IMR-90 (cell line): ENCODE measurements at regions not wholly inside any gene's neighbourhood (a gene's known extent, or its start where the extent isn't known, plus 50 kb on each side); places are given as distances from the start of the nearest gene placed in this dataset.

Experiments
- ATAC-seq: fragments of 200-7000 bp; cut with Tn5 transposase; 2 replicates; pipeline ENCODE4 v1.9.1; 2020; ENCODE audit warnings: low read depth, mild to moderate bottlenecking, moderate library complexity
- BruUV-seq: library from RNA; stranded (reverse); fragments of 400-500 nt; replicated peaks from 2 replicates; lab custom pipeline; 2021; lab: Mats Ljungman, UMichigan
- CTCF ChIA-PET: fragments of 300-600 bp; formaldehyde crosslinking; extraction: SDS; loops from one replicate; lab custom pipeline; 2021; ENCODE audit warnings: antibody characterized with exemption; lab: Yijun Ruan, JAX
- POLR2A ChIA-PET: fragments of 300-600 bp; sonication (Branson Sonifier 250); formaldehyde crosslinking; loops from one replicate; lab custom pipeline; 2022; ENCODE audit warnings: antibody characterized with exemption; ENCODE audit not compliant: unreplicated experiment; lab: Charles Lee
- DNase-seq: peaks from one replicate; pipeline ENCODE4 v3.0.0; 2013
- H2AFZ ChIP-seq: replicated peaks from 2 replicates; pipeline ENCODE3; 2013; ENCODE audit warnings: low read length, mild to moderate bottlenecking; ENCODE audit not compliant: poor library complexity
- H2AK5ac ChIP-seq: 2 replicates; pipeline ENCODE4 v1.6.1; 2013; ENCODE audit warnings: low read depth, low read length, inconsistent platforms
- H2AK9ac ChIP-seq: replicated peaks from 2 replicates; pipeline ENCODE3; 2013; ENCODE audit warnings: mild to moderate bottlenecking, low read depth, low read length, moderate library complexity; ENCODE audit not compliant: poor library complexity
- H2BK120ac ChIP-seq: 2 replicates; pipeline ENCODE4 v1.6.1; 2013; ENCODE audit warnings: low read depth, low read length, inconsistent platforms
- H2BK15ac ChIP-seq: 3 replicates; pipeline ENCODE4 v1.6.1; 2013; ENCODE audit warnings: low read depth, low read length, inconsistent platforms
- H2BK20ac ChIP-seq: 2 replicates; pipeline ENCODE4 v1.6.1; 2013; ENCODE audit warnings: low read depth, mild to moderate bottlenecking, inconsistent platforms, low read length, moderate library complexity
- H2BK5ac ChIP-seq: 2 replicates; pipeline ENCODE4 v1.6.1; 2013; ENCODE audit warnings: mild to moderate bottlenecking, low read depth, low read length, inconsistent platforms; ENCODE audit not compliant: poor library complexity, severe bottlenecking
- H3K14ac ChIP-seq: replicated peaks from 2 replicates; pipeline ENCODE4 v1.6.1; 2013; ENCODE audit warnings: low read depth, low read length, inconsistent platforms
- H3K18ac ChIP-seq: 2 replicates; pipeline ENCODE4 v1.6.1; 2013; ENCODE audit warnings: low read depth, low read length, control low read depth
- H3K23ac ChIP-seq: 2 replicates; pipeline ENCODE4 v1.6.1; 2013; ENCODE audit warnings: low read depth, low read length, inconsistent platforms
- H3K27ac ChIP-seq: 2 replicates; pipeline ENCODE4 v1.5.1; 2013; ENCODE audit warnings: mild to moderate bottlenecking, control low read depth, low read length; ENCODE audit not compliant: insufficient read depth
- H3K27me3 ChIP-seq: 2 replicates; pipeline ENCODE4 v1.6.1; 2013; ENCODE audit warnings: low read length; ENCODE audit not compliant: control insufficient read depth, insufficient read depth
- H3K36me3 ChIP-seq: 2 replicates; pipeline ENCODE4 v1.6.1; 2013; ENCODE audit warnings: low read length, mixed read lengths; ENCODE audit not compliant: control insufficient read depth, insufficient read depth
- H3K4ac ChIP-seq: 2 replicates; pipeline ENCODE4 v1.6.1; 2013; ENCODE audit warnings: low read depth, low read length, inconsistent platforms
- H3K4me1 ChIP-seq: 2 replicates; pipeline ENCODE4 v1.6.1; 2013; ENCODE audit warnings: low read length, mixed read lengths; ENCODE audit not compliant: control insufficient read depth, insufficient read depth
- H3K4me2 ChIP-seq: 2 replicates; pipeline ENCODE4 v1.6.1; 2013; ENCODE audit warnings: low read depth, mild to moderate bottlenecking, control low read depth, low read length, moderate library complexity
- H3K4me3 ChIP-seq: 2 replicates; pipeline ENCODE4 v1.5.1; 2013; ENCODE audit warnings: low read depth, mild to moderate bottlenecking, control low read depth, low read length, moderate library complexity; ENCODE audit not compliant: insufficient read depth
- H3K56ac ChIP-seq: 2 replicates; pipeline ENCODE4 v1.6.1; 2013; ENCODE audit warnings: low read length, inconsistent platforms; ENCODE audit not compliant: insufficient read depth; ENCODE audit errors: extremely low read depth
- H3K79me1 ChIP-seq, 2 experiments: 2 replicates each; pipeline ENCODE4 v1.6.1; 2013; ENCODE audit warnings: low read length in 2 of 2, inconsistent platforms in 1 of 2, low read depth in 1 of 2
- H3K9ac ChIP-seq: 2 replicates; pipeline ENCODE4 v1.6.1; 2013; ENCODE audit warnings: low read depth, low read length, control low read depth
- H3K9me1 ChIP-seq: 2 replicates; pipeline ENCODE4 v1.6.1; 2013; ENCODE audit warnings: low read length, inconsistent platforms; ENCODE audit not compliant: insufficient read depth
- H3K9me3 ChIP-seq: 2 replicates; pipeline ENCODE4 v1.6.1; 2013; ENCODE audit warnings: low read length; ENCODE audit not compliant: control insufficient read depth, insufficient read depth
- H4K20me1 ChIP-seq: 2 replicates; pipeline ENCODE4 v1.6.1; 2013; ENCODE audit warnings: low read length, inconsistent platforms; ENCODE audit not compliant: insufficient read depth
- H4K5ac ChIP-seq: 2 replicates; pipeline ENCODE4 v1.6.1; 2013; ENCODE audit warnings: mild to moderate bottlenecking, low read depth, low read length, control low read depth
- H4K8ac ChIP-seq, 2 experiments: 2 replicates each; pipeline ENCODE4 v1.6.1; 2013; ENCODE audit warnings: low read depth in 2 of 2, low read length in 2 of 2, control low read depth in 1 of 2, inconsistent platforms in 1 of 2
- H4K91ac ChIP-seq: 2 replicates; pipeline ENCODE4 v1.6.1; 2013; ENCODE audit warnings: low read depth, low read length, inconsistent platforms; ENCODE audit not compliant: insufficient read depth
- CEBPB ChIP-seq: IDR thresholded peaks from 2 replicates; pipeline ENCODE4 v1.6.1; 2012; ENCODE audit warnings: low read depth, low read length, improper control_type of control experiment
- FOS ChIP-seq: fragments of 150-350 bp; IDR thresholded peaks from 2 replicates; pipeline ENCODE4 v1.6.1; 2016; ENCODE audit warnings: low read depth, low read length
- MAFK ChIP-seq: IDR thresholded peaks from 2 replicates; pipeline ENCODE4 v1.6.1; 2012; ENCODE audit warnings: low read depth, low read length, improper control_type of control experiment
- MAZ ChIP-seq: IDR thresholded peaks from 2 replicates; pipeline ENCODE4 v1.6.1; 2012; ENCODE audit warnings: low read depth, mild to moderate bottlenecking, low read length, improper control_type of control experiment, moderate library complexity, borderline replicate concordance
- NFE2L2 ChIP-seq: fragments of 150-350 bp; IDR thresholded peaks from 2 replicates; pipeline ENCODE4 v1.6.1; 2016; ENCODE audit warnings: low read depth, mild to moderate bottlenecking, low read length
- POLR2A ChIP-seq: IDR thresholded peaks from 2 replicates; pipeline ENCODE4 v1.6.1; 2012; ENCODE audit warnings: mild to moderate bottlenecking, low read depth, low read length
- RAD21 ChIP-seq: IDR thresholded peaks from 2 replicates; pipeline ENCODE4 v1.6.1; 2012; ENCODE audit warnings: low read length, improper control_type of control experiment
- RFX5 ChIP-seq: IDR thresholded peaks from 2 replicates; pipeline ENCODE4 v1.8.0; 2012; ENCODE audit warnings: low read depth, mild to moderate bottlenecking, low read length, moderate library complexity
- USF2 ChIP-seq: fragments of 150-350 bp; IDR thresholded peaks from 2 replicates; pipeline ENCODE4 v1.6.1; 2017; ENCODE audit warnings: mild to moderate bottlenecking, antibody characterized with exemption, low read length, low read depth
- WGBS, 2 experiments: methylation state at CpG; one replicate each; pipeline versions ENCODE4 v1.1.5 to v1.1.7; 2013; ENCODE audit warnings: missing lambda C conversion rate in 2 of 2; ENCODE audit not compliant: insufficient read length in 1 of 2; ENCODE audit errors: extremely low coverage in 2 of 2; 5-methylcytosine and 5-hydroxymethylcytosine counted together
- dilution Hi-C: fragments of 300-500 bp; cut with HindIII; formaldehyde crosslinking; loops from one replicate; pipeline ENCODE4 v1.14.3; 2018; ENCODE audit warnings: low sequenced_read_pairs; ENCODE audit not compliant: unreplicated experiment
- in situ Hi-C: fragments of 300-500 bp; cut with MboI; formaldehyde crosslinking; loops from 3 replicates; pipeline ENCODE4 v1.14.3; 2019; ENCODE audit warnings: low sequenced_read_pairs, inconsistent platforms, mixed read lengths
- intact Hi-C: fragments of 100-400 bp; cut with micrococcal nuclease; formaldehyde crosslinking; loops from 2 replicates; pipeline ENCODE4 v1.10.0; 2022
- TF ChIP-seq, protein P1 (sequence below): conservative IDR thresholded peaks from 2 replicates; pipeline ENCODE4 v1.5.1; 2012; ENCODE audit warnings: mild to moderate bottlenecking, low read depth, low read length, improper control_type of control experiment

DNA sequence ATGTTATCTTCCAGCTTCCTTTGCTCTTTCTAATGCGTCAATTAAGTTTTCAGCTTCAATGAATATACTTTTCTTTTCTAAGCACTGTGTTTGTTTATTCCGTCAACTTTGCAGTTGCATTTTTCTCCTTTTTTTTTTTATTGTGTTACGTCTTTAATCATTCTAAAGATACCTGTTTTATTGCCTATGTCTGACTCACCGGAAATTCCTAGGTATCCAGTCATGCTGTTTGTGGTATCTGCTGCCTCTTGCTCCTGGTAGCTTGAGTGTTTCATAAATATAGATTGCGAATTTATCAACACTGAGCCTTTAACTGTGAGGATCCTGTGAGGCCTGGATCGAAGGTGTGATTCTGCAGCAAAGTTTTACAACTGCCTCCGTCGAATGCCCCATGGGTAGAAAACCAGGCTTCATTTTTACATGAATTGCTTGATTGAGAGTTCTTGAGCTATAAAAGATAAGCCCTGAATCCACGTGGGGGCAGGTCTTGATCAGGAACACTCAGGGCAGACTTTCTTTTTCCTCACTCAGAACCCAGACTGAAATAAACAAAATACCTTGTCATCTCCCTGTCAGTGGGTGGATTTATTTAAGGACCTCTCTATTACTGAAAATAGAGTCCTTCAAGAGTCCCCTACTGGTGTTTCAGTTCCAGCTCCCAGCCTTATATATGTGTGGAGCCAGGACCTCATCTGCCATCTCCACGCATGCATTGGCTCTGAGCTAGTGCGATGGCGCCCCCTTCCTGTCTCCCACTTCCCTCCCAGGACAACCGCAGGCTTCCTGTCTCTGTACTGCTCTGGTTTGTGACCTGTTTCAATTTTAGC, 60.1 kb upstream of the LRRC1 start:
- Histone ChIP-seq H3K9me3 (no peaks in the 10 kb centered on the region), H3K27ac (no peak overlapping the region), H2AFZ (peak overlapping the region; percentile 54), H4K5ac (peak overlapping the region; percentile 2; the same call in 1 of the 2 replicates), H3K9me1 (peaks cover 6% of the 10 kb centered on the region; the same call in 1 of the 2 replicates), H4K20me1 (no peaks in the 10 kb centered on the region), H3K9ac (no peak overlapping the region), H3K4me1 (peaks cover 7% of the 10 kb centered on the region), H3K14ac (peak overlapping the region; percentile 43; the same call in 1 of the 2 replicates), H2BK20ac (peak overlapping the region; percentile 48), H3K79me1 (no peaks in the 10 kb centered on the region), H3K56ac (peak overlapping the region; percentile 11; the same call in 1 of the 2 replicates), H2BK15ac (peak overlapping the region; percentile 26; the same call in 1 of the 3 replicates), H3K4me2 (peak overlapping the region; percentile 46; the same call in 1 of the 2 replicates), H3K4me3 (no peak overlapping the region), H2AK9ac (no peak overlapping the region), H2BK120ac (peak overlapping the region; percentile 75), H4K8ac (peak overlapping the region in 1 of 2 experiments; percentile 70; a peak in 2 of 4 replicates), H4K91ac (no peak overlapping the region), H3K18ac (peak overlapping the region; percentile 50; the same call in 1 of the 2 replicates), H3K27me3 (no peaks in the 10 kb centered on the region), H2BK5ac (peak overlapping the region; percentile 77), H2AK5ac (no peak overlapping the region), H3K4ac (peak overlapping the region; percentile 41; the same call in 1 of the 2 replicates), H3K23ac (peak overlapping the region; percentile 69), H3K36me3 (no peaks in the 10 kb centered on the region)
- peak; percentile 78 for DNase-seq
- TF ChIP-seq MAZ, result no peak
- TF ChIP-seq, protein P1, sequence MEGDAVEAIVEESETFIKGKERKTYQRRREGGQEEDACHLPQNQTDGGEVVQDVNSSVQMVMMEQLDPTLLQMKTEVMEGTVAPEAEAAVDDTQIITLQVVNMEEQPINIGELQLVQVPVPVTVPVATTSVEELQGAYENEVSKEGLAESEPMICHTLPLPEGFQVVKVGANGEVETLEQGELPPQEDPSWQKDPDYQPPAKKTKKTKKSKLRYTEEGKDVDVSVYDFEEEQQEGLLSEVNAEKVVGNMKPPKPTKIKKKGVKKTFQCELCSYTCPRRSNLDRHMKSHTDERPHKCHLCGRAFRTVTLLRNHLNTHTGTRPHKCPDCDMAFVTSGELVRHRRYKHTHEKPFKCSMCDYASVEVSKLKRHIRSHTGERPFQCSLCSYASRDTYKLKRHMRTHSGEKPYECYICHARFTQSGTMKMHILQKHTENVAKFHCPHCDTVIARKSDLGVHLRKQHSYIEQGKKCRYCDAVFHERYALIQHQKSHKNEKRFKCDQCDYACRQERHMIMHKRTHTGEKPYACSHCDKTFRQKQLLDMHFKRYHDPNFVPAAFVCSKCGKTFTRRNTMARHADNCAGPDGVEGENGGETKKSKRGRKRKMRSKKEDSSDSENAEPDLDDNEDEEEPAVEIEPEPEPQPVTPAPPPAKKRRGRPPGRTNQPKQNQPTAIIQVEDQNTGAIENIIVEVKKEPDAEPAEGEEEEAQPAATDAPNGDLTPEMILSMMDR, result peak; percentile 37
- TF ChIP-seq CEBPB, result 0 out of 2 replicates have a peak, but pooled peaks have one; percentile 3
- TF ChIP-seq POLR2A, result no peak
- peak; percentile 58 for TF ChIP-seq FOS
- no peak for TF ChIP-seq NFE2L2
- no peak for TF ChIP-seq USF2
- TF ChIP-seq MAFK, result no peak
- no peak for TF ChIP-seq RFX5
- TF ChIP-seq RAD21, result no peak
- WGBS, 2 experiments, result no CpG with 5 or more reads among the region's 13 CpGs
- no TSS peak for BruUV-seq
- ATAC-seq, result peak; percentile 74
- POLR2A ChIA-PET, result no interaction called here
- in situ Hi-C loops (loop anchor here (5.0 to 10.0 kb wide), 2 partner anchors 223 to 570 kb away; no protein-coding TSS in a partner anchor), dilution Hi-C loops (no loop called here), intact Hi-C loops (no loop called here)
- CTCF ChIA-PET, result interaction anchor here (0.6 to 2.5 kb wide), 7 partner anchors 9 to 252 kb away, joined by 3 to 16 read pairs (median 5); no protein-coding TSS in a partner anchor
